GM10248 (cell line): ENCODE measurements at regions not wholly inside any gene's neighbourhood (a gene's known extent, or its start where the extent isn't known, plus 50 kb on each side); places are given as distances from the start of the nearest gene placed in this dataset.

Experiments
- CTCF ChIA-PET: fragments of 300-600 bp; sonication (Branson Sonifier 250); formaldehyde crosslinking; extraction: SDS; loops from one replicate; lab custom pipeline; 2021; ENCODE audit warnings: antibody characterized with exemption; lab: Yijun Ruan, JAX
- POLR2A ChIA-PET: fragments of 350-650 bp; sonication (Branson Sonifier 250); formaldehyde crosslinking; extraction: SDS; loops from one replicate; lab custom pipeline; 2020; ENCODE audit warnings: antibody characterized with exemption; lab: Yijun Ruan, JAX
- DNase-seq: peaks from one replicate; pipeline ENCODE4 v3.0.0; 2012; ENCODE audit errors: extremely low spot score
- CTCF ChIP-seq: IDR thresholded peaks from 2 replicates; pipeline ENCODE4 v1.5.1; 2012; ENCODE audit warnings: mild to moderate bottlenecking, low read depth; ENCODE audit errors: extremely low read depth, missing control alignments, control extremely low read depth

- TF ChIP-seq CTCF = no peak
- DNase-seq = no peak
- CTCF ChIA-PET = interaction anchor here (1.3 to 3.1 kb wide), 3 partner anchors 37 to 202 kb away, joined by 3 to 15 read pairs (median 11); no protein-coding TSS in a partner anchor
- POLR2A ChIA-PET = no interaction called here
Observed at GRCh38 chr10:5585517-5586206, 60.9 kb downstream of the CALML3 start.

GRCh38 chr10:5587151-5588079 is 62.7 kb downstream of the CALML3 start:
- ChIA-PET CTCF (interaction anchor here (1.2 to 1.5 kb wide), 3 partner anchors 36 to 141 kb away, joined by 3 to 5 read pairs (median 4); no protein-coding TSS in a partner anchor), POLR2A (no interaction called here)
- DNase-seq = no peak
- no peak for TF ChIP-seq CTCF

GRCh38 chr10:5588080-5588453 is 63.3 kb downstream of the CALML3 start:
- no peak for DNase-seq
- ChIA-PET POLR2A (no interaction called here), CTCF (interaction anchor here (1.2 to 1.5 kb wide), 3 partner anchors 35 to 141 kb away, joined by 3 to 5 read pairs (median 4); no protein-coding TSS in a partner anchor)
- TF ChIP-seq CTCF = no peak

- CTCF ChIA-PET = interaction anchor here (1.4 kb wide), 1 partner anchor 142 kb away, joined by 3 read pairs; no protein-coding TSS in a partner anchor
- no peak for DNase-seq
- TF ChIP-seq CTCF = no peak
- POLR2A ChIA-PET = no interaction called here
Observed at GRCh38 chr10:5588603-5589002, 63.8 kb downstream of the CALML3 start.
